NCI-H2196 treated with DMSO at 0.1 percent for 48 hours (cell line): ENCODE measurements at regions not wholly inside any gene's neighbourhood (a gene's known extent, or its start where the extent isn't known, plus 50 kb on each side); places are given as distances from the start of the nearest gene placed in this dataset.

Source experiments
- DNase-seq: peaks from one replicate; lab custom pipeline; 2025; ENCODE audit not compliant: unreplicated experiment; lab: John Stamatoyannopoulos, UW

DNA sequence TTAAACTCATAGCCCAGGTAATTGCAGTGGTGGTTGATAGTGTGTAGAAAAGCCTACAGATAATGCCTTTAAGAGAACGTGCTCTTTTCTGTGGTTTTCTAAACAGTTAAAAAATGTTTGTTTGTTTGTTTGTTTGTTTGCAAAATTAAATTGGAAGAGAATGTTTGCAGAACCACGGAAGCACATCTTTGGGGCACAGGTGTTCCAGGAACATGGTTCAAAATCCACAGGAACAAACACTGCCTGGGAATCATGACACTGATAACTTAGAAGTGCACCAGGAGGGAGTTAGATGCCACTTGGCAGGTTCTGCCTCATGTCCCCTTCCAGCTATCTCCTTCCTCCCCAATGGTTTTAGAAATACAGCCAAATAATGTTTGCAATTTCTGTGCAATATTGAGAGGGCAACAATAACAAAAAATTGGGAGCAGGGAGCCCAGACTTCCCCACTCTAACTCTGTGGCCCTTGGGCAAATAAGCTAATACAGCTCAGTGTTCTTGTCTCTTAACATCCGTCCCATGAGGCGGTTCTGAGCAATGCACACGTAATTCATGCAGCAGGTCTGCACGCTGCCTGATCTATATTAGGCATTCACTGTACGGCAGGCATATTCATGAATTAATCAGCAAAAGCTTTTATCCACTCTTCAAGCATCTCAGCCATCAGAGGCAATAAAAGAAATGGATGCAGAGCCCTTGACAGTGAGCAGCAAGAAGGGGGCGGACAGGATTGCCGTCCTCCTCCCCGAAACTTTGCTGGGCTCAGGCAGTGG is 274.3 kb upstream of the FOXQ1 start:
- no peak for DNase-seq

DNA sequence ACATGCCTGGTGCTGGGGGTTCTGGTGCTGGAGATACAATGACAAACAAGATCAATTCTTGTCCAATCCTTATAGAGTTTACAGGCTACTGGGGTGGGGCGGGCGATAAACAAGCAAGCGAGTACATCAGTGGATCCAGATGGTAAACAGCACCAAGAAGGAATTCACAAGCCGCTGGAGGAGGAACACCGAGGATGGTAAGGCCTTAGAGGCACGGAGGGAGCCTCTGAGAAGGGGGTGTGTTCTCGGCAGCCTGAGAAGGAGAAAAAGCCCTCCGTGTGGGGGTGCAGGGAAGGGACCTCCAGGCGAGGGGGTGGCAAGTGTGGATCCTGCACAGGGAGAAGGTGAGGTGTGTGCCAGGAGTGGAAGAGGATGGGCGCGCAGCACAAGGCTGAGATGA is 276.5 kb upstream of the FOXQ1 start:
- DNase-seq, result no peak

DNA sequence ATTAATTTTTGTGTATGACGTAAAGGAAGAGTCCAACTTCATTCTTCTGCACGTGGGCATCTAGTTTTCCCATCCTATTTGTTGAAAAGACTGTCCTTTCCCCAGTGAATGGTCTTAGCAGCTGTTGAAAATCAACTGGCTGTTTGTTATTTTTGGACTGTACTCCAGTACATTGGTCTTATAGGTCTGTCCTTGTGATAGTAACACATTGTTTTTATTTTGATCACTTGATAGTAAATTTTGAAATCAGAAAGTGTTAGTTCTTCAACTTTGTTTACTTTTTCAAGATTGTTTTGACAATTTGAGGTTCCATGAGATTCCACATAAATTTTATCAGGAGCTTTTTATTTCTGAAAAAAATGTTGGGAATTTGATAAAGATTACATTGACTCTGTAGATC is 280.2 kb upstream of the FOXQ1 start:
- no peak for DNase-seq

GRCh38 chr6:1029141-1029540 is 282.8 kb upstream of the FOXQ1 start:
- DNase-seq, result no peak

DNA sequence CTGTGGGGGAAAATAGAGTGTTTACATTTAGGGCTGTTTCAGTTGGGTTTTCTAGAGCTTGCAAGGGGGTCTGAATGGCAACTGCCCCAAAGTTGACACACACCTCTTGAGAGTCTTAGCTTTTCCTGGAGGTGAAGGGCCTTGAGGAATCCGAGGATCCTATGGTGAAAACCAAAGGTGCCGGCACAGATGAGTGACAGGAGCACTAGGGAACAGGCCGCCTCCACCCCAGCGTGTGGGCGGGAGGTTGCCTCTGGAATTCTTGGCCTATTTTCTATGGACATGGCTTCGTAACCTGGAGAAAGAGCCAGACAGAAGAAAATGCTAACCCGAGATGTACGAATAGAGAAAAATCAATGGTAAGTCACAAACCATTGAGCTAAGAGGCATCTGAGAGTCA is 283.2 kb upstream of the FOXQ1 start:
- DNase-seq, result no peak

DNA sequence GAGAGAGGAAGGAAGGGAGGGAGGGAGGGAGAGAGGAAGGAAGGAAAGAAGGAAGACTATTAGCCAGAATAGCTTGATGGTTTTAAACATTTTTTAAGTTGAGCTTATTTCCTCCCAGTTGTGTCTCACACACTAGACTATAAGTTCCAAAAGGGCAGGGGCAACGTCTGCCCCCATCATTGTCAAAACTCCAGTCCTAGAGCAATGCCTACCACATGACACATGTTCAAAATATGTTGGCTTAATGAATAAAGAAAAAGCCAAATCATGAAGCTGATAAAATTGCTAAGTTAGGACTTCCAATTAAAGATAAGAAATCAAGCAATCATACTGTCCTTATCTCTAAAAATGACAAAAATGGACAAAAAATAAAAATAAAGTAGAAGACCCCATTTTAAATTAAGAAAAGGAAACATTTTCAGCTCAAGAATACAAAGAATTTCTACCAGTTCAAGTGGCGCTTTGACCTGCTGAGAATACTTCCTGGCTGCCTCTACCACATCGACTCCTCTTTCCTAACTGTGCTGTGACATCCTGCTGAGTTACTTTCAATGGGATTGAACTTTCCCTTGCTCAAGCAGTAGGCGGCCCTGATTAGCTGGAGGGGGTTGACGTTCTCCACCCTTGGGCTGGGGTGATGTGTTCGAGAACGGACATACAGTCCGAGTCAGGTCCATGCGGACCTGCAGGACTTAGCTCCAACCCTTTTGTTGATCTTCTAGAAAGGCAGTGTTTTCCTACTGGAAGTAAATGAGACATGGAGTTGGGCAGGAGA is 283.9 kb upstream of the FOXQ1 start:
- DNase-seq, result no peak

DNA sequence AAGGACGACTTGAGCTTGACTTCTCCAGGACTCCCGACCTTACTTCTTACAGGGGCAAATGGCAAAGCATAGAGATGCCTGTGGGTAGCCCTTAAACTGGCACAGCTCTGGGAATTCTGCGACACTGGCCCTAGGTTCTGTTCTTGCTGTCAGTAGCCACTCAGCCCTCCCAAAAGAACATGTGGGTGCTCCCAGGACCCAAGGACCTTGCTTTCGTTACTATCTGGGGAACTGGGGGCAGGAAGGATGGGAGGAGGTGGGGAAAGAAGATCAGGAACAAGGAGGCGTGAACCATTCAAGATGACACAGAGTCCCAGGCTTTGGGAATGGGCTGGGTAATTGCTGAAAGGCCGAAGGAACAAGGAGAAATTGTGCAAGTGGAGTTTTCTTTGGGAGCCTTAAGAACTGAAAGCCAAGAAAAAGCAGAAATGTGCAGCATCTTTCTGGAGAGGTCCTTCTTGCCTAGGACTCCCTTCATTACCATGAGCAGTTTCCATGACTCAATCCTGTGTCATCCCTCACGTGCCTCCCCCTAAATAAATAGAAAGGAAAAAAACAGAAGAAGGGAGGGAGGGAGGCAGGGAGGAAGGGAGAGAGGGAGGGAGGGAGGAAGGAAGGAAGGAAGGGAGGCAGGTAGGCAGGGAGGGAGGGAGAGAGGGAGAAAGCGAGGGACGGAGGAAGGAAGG is 284.6 kb upstream of the FOXQ1 start:
- DNase-seq, result no peak

- DNase-seq, result no peak
Measured at GRCh38 chr6:1025821-1026220, 286.1 kb upstream of the FOXQ1 start.

GRCh38 chr6:1024587-1024986 is 287.3 kb upstream of the FOXQ1 start:
- DNase-seq, result no peak

- DNase-seq, result no peak
Measured at GRCh38 chr6:1024161-1024560, 287.7 kb upstream of the FOXQ1 start.

- no peak for DNase-seq
Measured at GRCh38 chr6:1023229-1023628, 288.7 kb upstream of the FOXQ1 start.

GRCh38 chr6:1022719-1023118 is 289.2 kb upstream of the FOXQ1 start:
- DNase-seq, result no peak

GRCh38 chr6:1020837-1021236 is 291.1 kb upstream of the FOXQ1 start:
- no peak for DNase-seq

DNA sequence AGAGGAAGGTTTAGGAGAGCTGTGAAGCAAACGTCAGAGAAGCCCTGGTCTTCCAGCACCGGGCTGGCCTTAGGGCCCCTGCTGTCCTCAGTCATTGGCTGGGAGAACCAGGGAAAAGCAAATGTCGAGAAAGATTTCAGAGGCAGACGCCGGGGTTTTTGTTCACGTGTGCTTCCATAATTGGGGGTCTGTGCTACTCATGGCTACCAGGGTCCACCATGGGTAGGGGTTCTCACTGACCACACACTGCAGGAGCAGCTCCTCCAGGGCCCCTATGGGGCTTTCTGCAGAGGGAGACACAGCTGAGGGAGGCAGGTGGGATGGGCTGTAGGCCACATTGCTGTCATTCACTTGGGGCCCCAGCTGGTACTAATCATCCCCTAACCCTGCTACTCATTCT is 291.8 kb upstream of the FOXQ1 start:
- no peak for DNase-seq

DNA sequence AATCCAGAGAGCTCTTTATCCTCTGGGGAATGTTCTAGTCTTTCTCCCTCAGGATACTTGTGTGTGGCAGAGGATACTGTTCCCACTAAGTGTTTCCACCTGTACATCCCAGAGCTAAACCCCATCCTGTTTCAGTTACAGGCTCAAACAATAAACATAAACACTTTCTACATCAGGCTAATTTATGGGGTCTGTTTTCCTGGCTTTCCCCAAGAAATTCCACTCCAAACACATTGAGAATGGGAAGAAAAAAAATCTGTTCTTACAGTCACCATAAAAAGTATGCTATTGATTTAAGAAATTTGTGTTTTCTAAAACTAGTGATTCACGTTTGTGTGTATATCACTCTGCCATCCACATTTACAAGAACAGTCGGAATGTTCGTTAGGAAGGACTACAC is 293.9 kb upstream of the FOXQ1 start:
- DNase-seq, result no peak

GRCh38 chr6:1016329-1017302 is 295.3 kb upstream of the FOXQ1 start:
- DNase-seq, result no peak

DNA sequence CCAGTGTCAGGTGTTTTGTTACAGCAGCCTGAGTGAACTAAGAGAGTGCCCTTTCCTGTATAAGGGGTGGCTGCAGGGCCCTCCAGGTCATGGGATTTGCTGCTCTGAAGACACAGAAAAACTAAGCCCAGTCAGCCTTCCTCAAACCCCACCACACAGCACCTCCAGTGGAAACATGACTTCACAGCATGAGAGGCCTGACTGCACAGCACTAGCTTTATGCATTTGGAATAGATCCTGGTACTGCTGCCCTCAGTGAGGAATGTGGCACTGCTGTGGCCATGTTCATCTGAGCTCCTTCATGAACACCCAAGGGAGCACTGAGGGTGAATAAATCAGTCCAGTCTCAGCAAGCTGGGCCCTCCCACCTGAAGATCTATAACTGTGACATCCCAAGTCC is 296.1 kb upstream of the FOXQ1 start:
- DNase-seq, result no peak

DNA sequence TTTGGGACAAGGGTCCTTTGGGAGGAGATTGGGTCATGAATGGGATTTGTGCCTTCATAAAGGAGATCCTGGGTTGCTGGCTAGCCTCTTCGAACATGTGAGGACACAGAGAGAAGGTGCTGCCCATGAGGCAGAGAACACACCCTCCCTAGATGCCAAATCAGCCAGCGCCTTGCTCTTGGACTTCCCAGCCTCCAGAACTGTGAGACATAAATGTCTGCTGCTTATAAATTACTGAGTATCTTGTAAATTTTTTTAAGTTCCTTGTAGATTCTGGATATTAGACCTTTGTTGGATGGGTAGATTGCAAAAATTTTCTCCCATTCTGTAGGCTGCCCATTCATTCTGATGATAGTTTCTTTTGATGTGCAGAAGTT is 297.5 kb upstream of the FOXQ1 start:
- DNase-seq, result no peak

GRCh38 chr6:1013656-1014430 is 298.1 kb upstream of the FOXQ1 start:
- DNase-seq, result no peak

GRCh38 chr6:1009103-1009502 is 302.8 kb upstream of the FOXQ1 start:
- DNase-seq, result no peak
